Colon (tissue), 2 donors: ENCODE measurements at regions not wholly inside any gene's neighbourhood (a gene's known extent, or its start where the extent isn't known, plus 50 kb on each side); places are given as distances from the start of the nearest gene placed in this dataset.
"Not testable (repeated sequence)": the region's sequence is repeated elsewhere in the genome, so short reads cannot be mapped to it uniquely, and the experiment has no call there.

ENCODE experiments used
- FAIRE-seq: peaks from 2 replicates; lab custom pipeline; 2012; peaks lifted over from hg19 to GRCh38; lab: Jason Lieb, UNC
- donor health status: control.
- donor health status: control.

DNA sequence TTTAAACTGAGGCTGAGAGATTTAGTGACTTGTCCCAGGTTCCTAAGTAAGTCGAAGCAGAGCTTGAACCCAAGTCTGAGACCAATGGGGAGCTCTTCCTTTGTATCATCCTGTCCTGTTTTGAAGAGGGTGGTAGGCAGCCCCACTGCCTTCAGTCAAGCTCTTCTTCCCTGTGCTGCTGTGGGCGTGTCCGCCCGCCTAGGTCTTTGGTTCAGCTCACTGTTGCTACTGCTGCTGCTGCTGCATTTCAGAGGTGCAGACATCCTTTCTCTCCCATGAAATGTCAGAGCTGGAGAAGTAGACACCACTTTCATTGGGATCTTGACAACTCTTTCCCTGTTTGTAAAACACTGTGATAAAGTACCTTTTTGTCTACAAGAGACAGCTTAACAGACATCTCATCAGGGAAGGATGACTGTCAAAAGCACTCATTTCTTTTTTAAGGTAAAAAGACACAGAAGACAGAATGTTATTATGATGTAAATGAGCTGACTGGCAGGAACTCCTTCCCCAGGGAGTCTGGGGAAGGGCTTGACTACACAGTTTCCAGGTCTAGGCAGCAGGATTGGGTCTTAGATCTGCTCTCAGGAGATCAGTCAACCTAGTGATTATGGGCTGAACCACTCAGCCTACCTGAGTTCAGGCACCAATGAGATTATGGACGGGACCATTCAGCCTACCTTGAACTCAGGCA lies 91.7 kb upstream of the TRIB2 start:
- no peak for FAIRE-seq

DNA sequence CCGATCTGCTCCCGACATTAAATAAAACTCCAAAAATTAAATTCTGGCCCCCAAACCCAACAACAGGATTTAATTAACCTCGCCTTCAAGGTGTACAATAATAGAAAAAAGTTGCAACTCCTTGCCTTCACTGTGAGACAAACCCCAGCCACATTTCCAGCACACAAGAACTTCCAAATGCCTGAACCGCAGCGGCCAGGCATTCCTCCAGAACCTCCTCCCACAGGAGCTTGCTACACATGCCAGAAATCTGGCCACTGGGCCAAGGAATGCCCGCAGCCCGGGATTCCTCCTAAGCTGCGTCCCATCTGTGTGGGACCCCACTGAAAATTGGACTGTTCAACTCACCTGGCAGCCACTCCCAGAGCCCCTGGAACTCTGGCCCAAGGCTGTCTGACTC lies 88.2 kb upstream of the TRIB2 start:
- not testable (repeated sequence) for FAIRE-seq

DNA sequence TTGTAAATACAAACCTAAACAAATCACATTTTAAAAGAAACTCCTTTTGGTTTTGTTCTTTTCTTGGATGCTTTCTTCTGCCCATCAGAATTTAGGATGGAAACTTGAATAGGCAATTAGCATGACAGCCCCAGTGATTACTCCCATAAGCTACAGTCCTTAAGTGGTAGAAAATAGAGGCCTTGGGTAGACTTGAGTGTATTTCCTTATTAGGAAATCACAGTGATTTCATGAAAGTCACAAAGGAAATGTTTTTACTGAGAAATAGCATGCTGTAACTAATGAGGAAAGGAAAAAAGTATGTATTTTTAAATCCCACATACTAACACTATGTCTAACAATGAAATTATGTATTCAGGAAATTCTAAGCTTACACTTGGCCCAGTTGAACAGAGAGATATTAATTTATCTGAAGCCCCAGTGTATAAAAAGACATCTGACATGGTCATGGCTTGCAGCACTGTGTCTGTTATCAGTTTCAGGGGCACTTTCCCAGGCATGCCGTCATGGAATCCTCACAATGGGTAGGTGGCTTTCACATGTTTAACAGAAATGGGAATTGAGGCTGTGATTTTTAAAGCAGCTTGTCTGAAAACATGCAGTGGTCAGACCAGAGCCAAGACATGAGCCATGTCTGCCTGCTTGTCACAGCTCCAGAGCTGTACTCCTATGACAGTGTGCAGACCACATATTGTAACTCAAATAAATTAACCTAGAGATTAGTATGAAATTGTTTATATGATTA lies 79.7 kb upstream of the TRIB2 start:
- FAIRE-seq, result no peak

DNA sequence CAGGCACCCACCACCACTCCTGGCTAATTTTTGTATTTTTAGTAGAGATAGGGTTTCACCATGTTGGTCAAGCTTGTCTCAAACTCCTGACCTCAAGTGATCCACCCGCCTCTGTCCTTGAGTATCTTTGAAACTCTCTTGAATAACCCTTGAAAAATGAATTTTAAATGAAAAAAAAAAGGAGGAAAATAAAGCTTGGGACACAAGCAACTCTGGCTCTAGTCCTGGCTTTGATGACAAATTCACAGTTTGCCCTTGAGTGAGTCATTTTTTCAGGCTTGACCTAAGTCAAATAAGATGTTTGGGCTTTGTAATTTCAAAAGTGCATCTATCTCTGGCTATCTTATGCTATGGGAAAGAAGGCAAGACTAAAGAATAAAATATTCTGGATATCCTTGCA lies 79.0 kb upstream of the TRIB2 start:
- no peak for FAIRE-seq

DNA sequence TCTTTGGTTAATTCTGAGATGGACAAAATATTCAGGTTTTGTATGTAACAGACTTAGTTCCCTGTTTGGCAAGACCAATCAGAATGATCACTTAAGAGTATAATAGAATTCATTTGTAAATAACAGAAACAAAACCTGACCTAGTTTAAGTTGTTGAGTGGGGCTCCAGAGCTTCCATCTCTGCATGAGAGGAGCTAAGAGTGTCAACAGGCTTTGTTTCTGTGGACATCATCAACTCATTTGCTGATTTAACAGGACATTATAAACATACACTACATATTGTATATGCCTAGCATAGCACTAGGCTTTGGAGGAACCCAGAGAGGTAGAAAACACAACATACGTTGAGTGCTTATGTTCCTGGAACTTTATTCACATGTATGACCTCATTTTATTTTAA lies 75.3 kb upstream of the TRIB2 start:
- FAIRE-seq, result no peak

DNA sequence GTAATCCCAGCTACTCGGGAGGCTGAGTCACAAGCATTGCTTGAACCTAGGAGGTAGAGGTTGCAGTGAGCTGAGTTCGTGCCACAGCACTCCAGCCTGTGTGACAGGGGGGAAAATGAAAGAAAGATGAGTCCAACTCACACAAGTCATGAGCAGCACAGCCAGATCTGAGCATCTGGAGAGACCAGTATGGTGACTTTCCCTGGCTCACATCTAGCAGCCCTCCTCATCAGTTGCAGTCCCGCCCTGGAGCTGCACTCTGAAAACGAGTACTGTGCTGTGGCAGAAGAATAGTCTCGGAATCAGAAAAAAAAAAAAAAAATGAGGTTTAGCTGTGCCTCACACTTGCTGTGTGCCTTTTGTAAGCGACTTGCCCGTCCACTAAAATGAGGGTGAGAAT lies 74.4 kb upstream of the TRIB2 start:
- FAIRE-seq, result no peak

DNA sequence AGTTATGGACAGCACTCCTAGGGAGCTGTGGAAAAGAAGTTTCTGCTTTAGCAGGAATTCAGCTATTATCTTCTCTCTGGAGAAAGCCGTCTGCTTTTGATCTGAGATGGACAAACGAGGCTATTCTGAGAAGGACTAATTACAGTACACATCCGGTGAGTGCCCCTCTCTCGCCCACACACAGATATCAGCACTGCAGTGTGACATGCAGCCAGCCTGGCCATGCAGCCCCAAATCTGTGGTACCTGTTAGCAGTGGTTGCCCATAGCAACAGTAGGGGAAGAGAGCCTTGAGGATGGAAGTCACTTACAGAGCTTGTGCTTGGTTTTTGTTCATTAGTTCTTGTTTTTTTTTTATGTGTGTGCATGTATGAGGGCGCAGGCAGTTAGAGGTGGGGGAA lies 73.9 kb upstream of the TRIB2 start:
- FAIRE-seq, result no peak

DNA sequence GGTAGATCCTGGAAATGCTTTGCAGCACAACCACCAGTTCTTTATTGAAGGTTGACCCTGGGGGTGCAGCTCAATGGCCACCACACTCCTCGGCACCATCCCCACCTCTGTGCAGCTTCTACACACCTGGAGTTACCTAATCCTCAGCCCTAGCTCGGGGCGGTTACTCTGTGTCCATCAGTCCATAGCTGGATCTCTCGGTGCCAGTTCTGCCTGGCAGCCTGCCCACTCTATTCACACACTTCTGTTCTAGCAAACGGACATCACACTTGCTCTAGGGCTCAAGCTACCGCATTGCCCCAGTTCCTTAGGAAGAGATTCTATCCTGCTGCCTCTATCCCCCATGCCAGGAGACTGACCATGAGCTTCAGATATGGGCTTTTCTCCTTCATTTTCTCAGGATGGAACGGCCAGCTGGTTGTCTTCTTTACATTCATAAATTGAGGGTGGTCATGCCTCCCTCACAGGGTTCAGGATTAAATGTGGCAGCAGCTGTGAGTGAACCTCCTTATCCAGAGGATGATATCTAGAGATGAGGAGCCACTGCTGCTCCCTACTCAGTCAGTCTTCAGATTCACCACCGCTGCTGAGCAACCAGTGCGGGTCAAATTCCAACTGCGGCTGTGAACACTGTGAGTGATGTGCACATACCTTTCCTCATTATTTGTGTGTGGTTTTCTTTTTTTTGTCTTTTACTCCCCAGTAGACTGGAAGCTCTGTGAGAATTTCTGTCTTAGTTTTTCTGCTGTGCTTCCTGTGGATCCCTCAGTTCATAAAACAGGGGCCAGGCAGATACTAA lies 66.9 kb upstream of the TRIB2 start:
- FAIRE-seq, result no peak

DNA sequence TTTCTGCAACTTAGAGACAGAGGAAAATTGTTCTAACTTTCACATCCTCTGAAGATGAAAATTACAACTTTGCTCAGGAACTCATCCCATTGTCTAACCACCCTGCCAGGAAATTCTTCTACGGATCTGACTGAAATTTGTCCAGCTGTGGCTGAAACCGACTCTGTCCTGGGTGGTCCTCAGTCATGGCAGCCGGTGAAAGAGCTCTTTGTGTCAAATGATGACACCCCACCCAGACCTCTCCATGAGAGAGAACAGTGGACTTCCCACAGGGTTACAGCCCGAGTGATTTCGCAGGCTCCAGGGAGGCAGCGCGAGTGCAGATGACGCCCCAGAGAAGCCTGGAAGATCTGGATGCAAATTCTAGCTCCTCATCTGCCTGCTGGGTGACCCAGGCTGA lies 65.1 kb upstream of the TRIB2 start:
- no peak for FAIRE-seq

DNA sequence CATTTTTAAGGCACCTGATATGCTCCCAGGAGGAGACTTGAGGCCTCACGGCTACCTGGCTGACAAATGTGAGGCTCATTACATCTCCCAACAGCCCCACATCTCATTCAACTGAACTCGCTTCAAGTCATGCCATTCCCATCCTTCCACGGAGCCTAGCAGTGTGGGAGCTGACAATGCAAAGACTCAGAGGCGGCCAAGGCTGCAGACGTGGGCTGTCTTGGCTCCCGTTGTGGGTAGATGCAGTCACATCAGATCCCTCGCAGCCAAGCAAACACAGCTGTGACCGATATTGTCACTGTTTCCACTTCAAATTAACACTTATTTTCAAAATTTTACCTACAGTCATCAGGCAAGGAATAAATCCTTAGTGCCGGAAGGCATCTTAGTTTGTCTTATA lies 64.0 kb upstream of the TRIB2 start:
- FAIRE-seq, result no peak

DNA sequence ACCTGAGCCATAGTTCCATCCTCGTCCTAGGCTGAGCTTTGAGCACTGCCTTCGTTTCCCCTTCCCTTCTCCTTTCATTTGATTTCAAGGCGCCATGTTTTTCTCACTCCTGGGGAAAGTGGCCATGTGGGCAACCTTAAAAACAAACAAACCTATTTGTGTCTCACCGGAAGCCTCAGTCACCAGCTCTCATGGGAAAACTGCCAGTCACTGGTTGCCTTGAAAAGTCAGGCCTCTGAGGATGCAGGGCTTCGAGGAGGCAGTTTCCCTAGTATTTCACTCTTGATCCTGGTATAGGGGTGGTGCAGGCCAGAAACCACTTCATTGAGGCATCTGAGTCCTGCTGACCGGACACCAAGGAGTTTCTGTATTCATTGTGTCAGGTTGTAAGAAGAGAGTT lies 59.2 kb upstream of the TRIB2 start:
- no peak for FAIRE-seq

DNA sequence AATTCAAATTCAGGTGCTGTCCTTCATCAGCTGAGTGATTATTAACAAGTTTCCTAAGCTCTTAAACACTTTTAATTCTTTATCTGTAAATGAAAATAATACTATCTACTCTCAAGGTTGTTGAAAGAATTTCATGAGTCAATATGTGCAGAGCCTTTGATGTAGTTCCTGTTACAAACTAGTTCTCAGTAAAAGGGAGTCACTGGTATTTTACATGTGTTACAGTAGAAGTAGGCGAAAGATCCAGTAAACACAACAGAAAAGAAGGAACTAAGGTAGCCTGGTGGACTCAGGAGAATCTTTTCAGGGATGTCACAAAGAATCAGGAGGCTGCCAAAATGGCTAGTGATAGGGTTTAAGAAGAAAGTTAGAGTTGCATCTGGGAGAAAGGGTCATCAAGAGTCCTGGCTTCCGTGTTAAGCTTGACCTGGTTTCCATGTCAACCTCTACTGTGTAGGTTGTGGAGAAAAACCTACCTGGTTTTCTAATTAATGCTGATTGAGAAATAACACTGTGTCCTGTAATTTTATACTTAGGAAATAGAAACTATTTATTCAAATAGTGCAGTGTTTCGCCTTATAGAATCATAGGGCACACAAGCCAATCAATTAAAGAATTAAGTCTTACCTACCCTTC lies 58.3 kb upstream of the TRIB2 start:
- FAIRE-seq, result no peak

DNA sequence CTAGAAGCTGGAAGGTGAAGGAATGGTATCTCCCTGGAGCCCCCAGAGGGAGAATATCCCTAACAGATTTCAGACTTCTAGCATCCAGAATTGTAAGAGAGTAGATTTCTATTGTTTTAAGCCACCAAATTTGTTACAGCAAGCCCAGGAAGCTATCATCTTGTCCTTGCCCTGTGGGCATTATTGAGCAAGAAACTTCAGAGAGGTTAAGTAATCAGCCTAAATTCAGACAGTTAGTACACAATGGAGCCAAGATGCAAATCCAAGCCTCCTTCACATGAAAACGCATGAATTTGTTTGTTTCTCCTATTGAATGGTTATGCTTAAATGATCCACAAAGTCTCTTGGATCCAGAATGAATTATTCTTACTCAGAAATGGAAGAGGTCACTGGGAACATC lies 55.2 kb upstream of the TRIB2 start:
- FAIRE-seq, result no peak

DNA sequence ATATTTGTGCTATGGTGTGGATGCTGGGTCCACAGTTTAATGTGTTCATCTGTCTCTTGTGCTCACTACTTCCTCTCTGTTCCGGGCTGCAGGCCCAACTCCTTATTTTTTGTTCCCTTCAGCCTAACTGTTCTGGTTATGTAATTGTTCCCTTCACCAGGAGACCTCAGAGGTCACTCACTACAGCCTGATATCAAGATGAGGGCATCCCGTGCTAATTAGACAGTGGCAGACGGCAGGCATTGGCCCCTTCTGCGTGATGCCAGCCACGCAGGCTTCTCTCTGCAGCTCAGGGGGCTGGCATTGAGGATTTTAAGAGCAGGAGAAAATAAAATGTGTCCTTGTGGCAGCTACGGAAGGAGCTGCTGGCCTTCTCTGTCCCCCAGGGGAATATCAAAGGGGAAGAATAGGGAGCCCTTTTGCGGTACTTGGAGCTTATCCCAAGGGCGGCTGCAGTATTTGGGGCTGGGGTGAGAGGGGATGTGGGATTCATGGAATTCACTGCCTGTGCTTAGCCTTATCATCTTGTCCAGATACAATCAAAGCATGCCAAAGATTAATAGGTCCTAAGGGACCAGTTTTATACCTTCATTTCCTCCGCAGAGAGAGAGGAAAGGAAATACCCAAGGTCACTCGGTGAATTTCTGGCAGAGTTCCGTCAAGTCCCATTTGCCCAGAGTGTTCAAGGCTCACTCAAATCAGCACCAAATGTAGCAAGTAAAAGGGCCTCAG lies 53.3 kb upstream of the TRIB2 start:
- no peak for FAIRE-seq

DNA sequence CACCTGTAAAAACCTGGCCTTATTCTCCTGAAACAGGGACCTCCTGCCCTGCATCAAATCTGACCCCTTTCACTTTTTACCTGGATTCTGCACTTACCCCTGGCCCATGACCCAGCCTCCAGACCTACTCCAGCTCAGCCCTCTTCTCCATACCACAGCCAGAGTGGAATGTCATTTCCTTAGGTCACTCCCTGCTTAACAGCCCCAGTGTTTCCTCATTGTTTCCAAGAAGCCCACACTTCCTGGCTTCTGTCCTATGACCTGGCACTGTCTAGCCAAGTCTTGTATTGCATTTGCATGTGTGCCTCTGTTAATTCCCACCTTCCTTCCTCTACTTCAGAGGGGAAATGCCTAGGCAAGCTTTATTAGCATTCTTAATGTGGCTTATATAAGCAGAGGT lies 51.4 kb upstream of the TRIB2 start:
- no peak for FAIRE-seq

DNA sequence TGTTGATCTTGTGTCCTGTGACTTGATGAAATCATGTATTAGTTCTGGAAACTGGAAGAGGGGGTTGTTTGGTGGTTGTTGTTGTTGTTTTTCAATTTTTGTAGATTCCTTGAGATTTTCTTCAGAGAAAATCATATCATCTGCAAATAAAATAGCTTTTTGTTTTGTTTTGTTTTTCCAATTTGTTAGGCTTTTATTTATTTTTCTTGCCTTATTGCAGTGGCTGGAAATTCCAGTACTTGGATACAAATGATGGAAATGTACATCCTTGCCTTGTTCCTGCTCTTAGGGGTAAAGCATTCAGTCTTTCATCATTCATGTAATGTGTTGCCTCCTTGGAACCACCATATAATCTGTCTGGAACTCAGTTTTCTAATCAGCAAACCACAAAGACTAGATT lies 50.3 kb upstream of the TRIB2 start:
- FAIRE-seq, result no peak
